C4-2B (cell line): ENCODE measurements at regions not wholly inside any gene's neighbourhood (a gene's known extent, or its start where the extent isn't known, plus 50 kb on each side); places are given as distances from the start of the nearest gene placed in this dataset.

Experiments
- ZFX ChIP-seq: fragments of 450-650 bp; IDR thresholded peaks from 2 replicates; pipeline ENCODE4 v1.6.1; 2017
- TF ChIP-seq, protein P1 (sequence below): fragments of 450-650 bp; conservative IDR thresholded peaks from 2 replicates; pipeline ENCODE4 v1.5.1; 2017; ENCODE audit warnings: mild to moderate bottlenecking

- TF ChIP-seq, protein P1, sequence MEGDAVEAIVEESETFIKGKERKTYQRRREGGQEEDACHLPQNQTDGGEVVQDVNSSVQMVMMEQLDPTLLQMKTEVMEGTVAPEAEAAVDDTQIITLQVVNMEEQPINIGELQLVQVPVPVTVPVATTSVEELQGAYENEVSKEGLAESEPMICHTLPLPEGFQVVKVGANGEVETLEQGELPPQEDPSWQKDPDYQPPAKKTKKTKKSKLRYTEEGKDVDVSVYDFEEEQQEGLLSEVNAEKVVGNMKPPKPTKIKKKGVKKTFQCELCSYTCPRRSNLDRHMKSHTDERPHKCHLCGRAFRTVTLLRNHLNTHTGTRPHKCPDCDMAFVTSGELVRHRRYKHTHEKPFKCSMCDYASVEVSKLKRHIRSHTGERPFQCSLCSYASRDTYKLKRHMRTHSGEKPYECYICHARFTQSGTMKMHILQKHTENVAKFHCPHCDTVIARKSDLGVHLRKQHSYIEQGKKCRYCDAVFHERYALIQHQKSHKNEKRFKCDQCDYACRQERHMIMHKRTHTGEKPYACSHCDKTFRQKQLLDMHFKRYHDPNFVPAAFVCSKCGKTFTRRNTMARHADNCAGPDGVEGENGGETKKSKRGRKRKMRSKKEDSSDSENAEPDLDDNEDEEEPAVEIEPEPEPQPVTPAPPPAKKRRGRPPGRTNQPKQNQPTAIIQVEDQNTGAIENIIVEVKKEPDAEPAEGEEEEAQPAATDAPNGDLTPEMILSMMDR, result no peak
- no peak for TF ChIP-seq ZFX
These were observed 398.8 kb upstream of the KLF6 start for GRCh38 chr10:4183761-4184261.
